H9 (cell line): ENCODE measurements at regions not wholly inside any gene's neighbourhood (a gene's known extent, or its start where the extent isn't known, plus 50 kb on each side); places are given as distances from the start of the nearest gene placed in this dataset.

Source experiments
- DNase-seq: peaks from one replicate; pipeline ENCODE4 v3.0.0-alpha.2; 2017
- H2AFZ ChIP-seq: one replicate; pipeline ENCODE4 v1.6.1; 2013; ENCODE audit warnings: mild to moderate bottlenecking, low read length, control low read depth, moderate library complexity
- H2AK5ac ChIP-seq: 2 replicates; pipeline ENCODE4 v1.6.1; 2013; ENCODE audit warnings: low read length, control low read depth, mixed read lengths; ENCODE audit not compliant: insufficient read length
- H2BK120ac ChIP-seq: one replicate; pipeline ENCODE4 v1.6.1; 2013; ENCODE audit warnings: low read depth, mild to moderate bottlenecking, low read length, control low read depth, inconsistent platforms; ENCODE audit not compliant: poor library complexity, severe bottlenecking
- H2BK12ac ChIP-seq: 2 replicates; pipeline ENCODE4 v1.6.1; 2013; ENCODE audit warnings: low read length, control low read depth, mixed read lengths, low read depth; ENCODE audit not compliant: insufficient read length
- H2BK15ac ChIP-seq: 2 replicates; pipeline ENCODE4 v1.6.1; 2013; ENCODE audit warnings: low read depth, low read length, control low read depth
- H2BK20ac ChIP-seq: one replicate; pipeline ENCODE4 v1.6.1; 2013; ENCODE audit warnings: low read depth, mild to moderate bottlenecking, low read length, control low read depth, inconsistent platforms; ENCODE audit not compliant: poor library complexity, severe bottlenecking
- H2BK5ac ChIP-seq: 2 replicates; pipeline ENCODE4 v1.6.1; 2013; ENCODE audit warnings: low read length, control low read depth, mixed read lengths; ENCODE audit not compliant: insufficient read length
- H3K14ac ChIP-seq: 2 replicates; pipeline ENCODE4 v1.6.1; 2013; ENCODE audit warnings: low read length, control low read depth; ENCODE audit not compliant: insufficient read depth
- H3K18ac ChIP-seq: 2 replicates; pipeline ENCODE4 v1.6.1; 2013; ENCODE audit warnings: low read depth, mild to moderate bottlenecking, mixed read lengths, low read length, control low read depth; ENCODE audit not compliant: insufficient read length
- H3K23ac ChIP-seq: 2 replicates; pipeline ENCODE4 v1.6.1; 2013; ENCODE audit warnings: low read length, control low read depth, mixed read lengths, low read depth; ENCODE audit not compliant: insufficient read length
- H3K23me2 ChIP-seq: 2 replicates; pipeline ENCODE4 v1.6.1; 2013; ENCODE audit warnings: low read depth, mild to moderate bottlenecking, mixed read lengths, low read length, control low read depth; ENCODE audit not compliant: insufficient read length, poor library complexity, severe bottlenecking
- H3K27ac ChIP-seq: 2 replicates; pipeline ENCODE4 v1.5.1; 2013; ENCODE audit warnings: low read length, control low read depth, mixed read lengths, low read depth; ENCODE audit not compliant: insufficient read length
- H3K27me3 ChIP-seq: 2 replicates; pipeline ENCODE4 v1.6.1; 2013; ENCODE audit warnings: low read length, control low read depth, inconsistent platforms; ENCODE audit not compliant: insufficient read depth
- H3K4ac ChIP-seq: 2 replicates; pipeline ENCODE4 v1.6.1; 2013; ENCODE audit warnings: low read depth, mild to moderate bottlenecking, control low read depth, inconsistent platforms, low read length, moderate library complexity
- H3K4me1 ChIP-seq: 2 replicates; pipeline ENCODE4 v1.6.1; 2013; ENCODE audit warnings: low read length, control low read depth, inconsistent platforms; ENCODE audit not compliant: insufficient read depth
- H3K4me2 ChIP-seq: 2 replicates; pipeline ENCODE4 v1.6.1; 2013; ENCODE audit warnings: low read length, control low read depth, mixed read lengths; ENCODE audit not compliant: insufficient read length, insufficient read depth
- H3K56ac ChIP-seq: 2 replicates; pipeline ENCODE4 v1.6.1; 2013; ENCODE audit warnings: low read depth, mild to moderate bottlenecking, mixed read lengths, low read length, control low read depth; ENCODE audit not compliant: insufficient read length
- H3K79me1 ChIP-seq: 2 replicates; pipeline ENCODE4 v1.6.1; 2013; ENCODE audit warnings: low read depth, mild to moderate bottlenecking, moderate library complexity, low read length, control low read depth, inconsistent platforms; ENCODE audit not compliant: insufficient read depth, poor library complexity, severe bottlenecking
- H3K79me2 ChIP-seq: 2 replicates; pipeline ENCODE4 v1.6.1; 2013; ENCODE audit warnings: low read length, control low read depth, inconsistent platforms; ENCODE audit not compliant: insufficient read depth
- H3K9ac ChIP-seq: 2 replicates; pipeline ENCODE4 v1.6.1; 2013; ENCODE audit warnings: low read length, control low read depth, mixed read lengths; ENCODE audit not compliant: insufficient read length; ENCODE audit errors: extremely low read depth
- H3K9me3 ChIP-seq: one replicate; pipeline ENCODE4 v1.6.1; 2013; ENCODE audit warnings: low read depth, low read length, inconsistent platforms; ENCODE audit not compliant: control insufficient read depth
- H3T11ph ChIP-seq: one replicate; pipeline ENCODE4 v1.6.1; 2013; ENCODE audit warnings: mild to moderate bottlenecking, low read length, control low read depth, inconsistent platforms
- H4K20me1 ChIP-seq: one replicate; pipeline ENCODE4 v1.6.1; 2013; ENCODE audit not compliant: control insufficient read depth, insufficient read length, insufficient read depth
- H4K5ac ChIP-seq: 2 replicates; pipeline ENCODE4 v1.6.1; 2013; ENCODE audit warnings: low read depth, mild to moderate bottlenecking, mixed read lengths, low read length, control low read depth; ENCODE audit not compliant: insufficient read length
- H4K8ac ChIP-seq: replicated peaks from 2 replicates; pipeline ENCODE4 v1.6.1; 2013; ENCODE audit warnings: low read length, control low read depth, mixed read lengths, low read depth; ENCODE audit not compliant: insufficient read length
- H4K91ac ChIP-seq: 2 replicates; pipeline ENCODE4 v1.6.1; 2013; ENCODE audit warnings: low read depth, mild to moderate bottlenecking, moderate library complexity, mixed read lengths, low read length, control low read depth; ENCODE audit not compliant: insufficient read length
- H3K27ac Mint-ChIP-seq, 3 experiments: 2 replicates in 2 of 3; 3 replicates in 1 of 3; pipeline ENCODE4 v1.8.0; 2020 to 2021; ENCODE audit warnings: mixed read lengths in 3 of 3, mild to moderate bottlenecking in 1 of 3, moderate library complexity in 1 of 3
- H3K27me3 Mint-ChIP-seq: 2 replicates; pipeline ENCODE4 v1.8.0; 2021; ENCODE audit warnings: low read depth, mild to moderate bottlenecking, moderate library complexity, mixed read lengths
- H3K36me3 Mint-ChIP-seq, 3 experiments: 2 replicates in 2 of 3; 3 replicates in 1 of 3; pipeline ENCODE4 v1.8.0; 2020 to 2021; ENCODE audit warnings: low read depth in 3 of 3, mixed read lengths in 3 of 3; ENCODE audit not compliant: insufficient read depth in 1 of 3
- H3K4me1 Mint-ChIP-seq, 2 experiments: 2 replicates each; pipeline ENCODE4 v1.8.0; 2020; ENCODE audit warnings: mixed read lengths in 2 of 2
- H3K4me3 Mint-ChIP-seq, 2 experiments: 2 replicates in 1 of 2; 3 replicates in 1 of 2; pipeline ENCODE4 v1.8.0; 2020 to 2021; ENCODE audit warnings: mild to moderate bottlenecking in 2 of 2, mixed read lengths in 2 of 2, moderate library complexity in 1 of 2
- H3K9me3 Mint-ChIP-seq, 2 experiments: 2 replicates in 1 of 2; 3 replicates in 1 of 2; pipeline ENCODE4 v1.8.0; 2020; ENCODE audit warnings: mild to moderate bottlenecking in 2 of 2, mixed read lengths in 2 of 2, moderate library complexity in 1 of 2
- CTCF ChIP-seq: fragments of 200-600 bp; sonication (generic); conservative IDR thresholded peaks from 3 replicates; pipeline ENCODE4 v1.8.0; 2021; ENCODE audit warnings: antibody characterized with exemption, mild to moderate bottlenecking
- WGBS: extraction: QIAGEN DNeasy Blood & Tissue Kit; methylation state at CpG from one replicate; pipeline ENCODE4 v1.1.7; 2013; ENCODE audit warnings: missing lambda C conversion rate, low lambda C conversion rate, mixed read lengths; ENCODE audit not compliant: insufficient read length; ENCODE audit errors: extremely low coverage; 5-methylcytosine and 5-hydroxymethylcytosine counted together

GRCh38 chr1:11338284-11338924 lies 65.4 kb downstream of the UBIAD1 start:
- Histone ChIP-seq H3K23me2 (no peaks in the 10 kb centered on the region), H3K9me3 (no peaks in the 10 kb centered on the region), H3K14ac (no peak overlapping the region; the same call in 1 of the 2 replicates), H3K79me2 (no peaks in the 10 kb centered on the region), H3K27ac (no peak overlapping the region), H3K4me1 (peaks cover 10% of the 10 kb centered on the region; the same call in 1 of the 2 replicates), H4K91ac (no peak overlapping the region), H2AFZ (no peak overlapping the region), H2AK5ac (no peak overlapping the region), H3K79me1 (no peaks in the 10 kb centered on the region), H2BK5ac (no peak overlapping the region), H3T11ph (no peak overlapping the region), H3K23ac (no peak overlapping the region), H3K27me3 (no peaks in the 10 kb centered on the region), H2BK12ac (no peak overlapping the region), H3K4me2 (no peak overlapping the region), H3K18ac (peak overlapping the region; percentile 2), H3K9ac (no peak overlapping the region), H4K5ac (no peak overlapping the region), H4K20me1 (no peaks in the 10 kb centered on the region), H2BK15ac (no peak overlapping the region), H2BK20ac (no peak overlapping the region), H3K4ac (no peak overlapping the region), H3K56ac (no peak overlapping the region), H4K8ac (no peak overlapping the region), H2BK120ac (no peak overlapping the region)
- DNase-seq, result no peak
- peak overlapping the region in 2 of 3 experiments; percentile 43 to 93; a peak in 2 of 7 replicates for H3K27ac Mint-ChIP-seq
- H3K4me3 Mint-ChIP-seq, result no peak overlapping the region; a peak in 1 of 5 replicates
- no peaks in the 10 kb centered on the region; a peak in 1 of 5 replicates for H3K9me3 Mint-ChIP-seq
- no CpG with 5 or more reads among the region's 10 CpGs for WGBS
- H3K4me1 Mint-ChIP-seq, result peaks cover 41 to 49% of the 10 kb centered on the region in 2 experiments
- H3K36me3 Mint-ChIP-seq, result no peaks in the 10 kb centered on the region
- peaks cover 7% of the 10 kb centered on the region for H3K27me3 Mint-ChIP-seq
- TF ChIP-seq CTCF, result no peak
